GM18499 (cell line): ENCODE measurements at regions not wholly inside any gene's neighbourhood (a gene's known extent, or its start where the extent isn't known, plus 50 kb on each side); places are given as distances from the start of the nearest gene placed in this dataset.

Experiments
- ATAC-seq: cut with Tn5 transposase; IDR thresholded peaks from one replicate; pipeline ENCODE4 v1.9.1; 2021; ENCODE audit warnings: moderate number of reproducible peaks; ENCODE audit not compliant: insufficient read depth, unreplicated experiment

GRCh38 chr13:50340551-50341287 lies 325.5 kb downstream of the KCNRG start:
- no peak for ATAC-seq

GRCh38 chr13:50341526-50341925 lies 326.3 kb downstream of the KCNRG start:
- ATAC-seq, result no peak

- no peak for ATAC-seq
These were observed 329.5 kb downstream of the KCNRG start for GRCh38 chr13:50344717-50345116.

GRCh38 chr13:50345804-50346203 lies 330.6 kb downstream of the KCNRG start:
- no peak for ATAC-seq

GRCh38 chr13:50348371-50348770 lies 333.1 kb downstream of the KCNRG start:
- no peak for ATAC-seq

- no peak for ATAC-seq
These were observed 337.7 kb downstream of the KCNRG start for GRCh38 chr13:50352720-50353480.

GRCh38 chr13:50353651-50354415 lies 338.6 kb downstream of the KCNRG start:
- no peak for ATAC-seq

- ATAC-seq, result no peak
These were observed 340.6 kb downstream of the KCNRG start for GRCh38 chr13:50355797-50356196.

- ATAC-seq, result no peak
These were observed 341.9 kb downstream of the KCNRG start for GRCh38 chr13:50357136-50357535.

GRCh38 chr13:50357586-50358118 lies 342.4 kb downstream of the KCNRG start:
- no peak for ATAC-seq

GRCh38 chr13:50358231-50359040 lies 343.2 kb downstream of the KCNRG start:
- ATAC-seq, result no peak

GRCh38 chr13:50359041-50359367 lies 343.8 kb downstream of the KCNRG start:
- no peak for ATAC-seq

GRCh38 chr13:50359779-50360178 lies 344.5 kb downstream of the KCNRG start:
- no peak for ATAC-seq

- no peak for ATAC-seq
These were observed 345.4 kb downstream of the KCNRG start for GRCh38 chr13:50360637-50361036.

GRCh38 chr13:50361282-50361681 lies 346.0 kb downstream of the KCNRG start:
- no peak for ATAC-seq

GRCh38 chr13:50365408-50366391 lies 350.5 kb downstream of the KCNRG start:
- ATAC-seq, result peak; percentile 25

- peak; percentile 48 for ATAC-seq
These were observed 351.4 kb downstream of the KCNRG start for GRCh38 chr13:50366488-50367174.

GRCh38 chr13:50369646-50370045 lies 354.4 kb downstream of the KCNRG start:
- no peak for ATAC-seq
